ENCODE measurements at regions not wholly inside any gene's neighbourhood (a gene's known extent, or its start where the extent isn't known, plus 50 kb on each side); places are given as distances from the start of the nearest gene placed in this dataset.

DNA sequence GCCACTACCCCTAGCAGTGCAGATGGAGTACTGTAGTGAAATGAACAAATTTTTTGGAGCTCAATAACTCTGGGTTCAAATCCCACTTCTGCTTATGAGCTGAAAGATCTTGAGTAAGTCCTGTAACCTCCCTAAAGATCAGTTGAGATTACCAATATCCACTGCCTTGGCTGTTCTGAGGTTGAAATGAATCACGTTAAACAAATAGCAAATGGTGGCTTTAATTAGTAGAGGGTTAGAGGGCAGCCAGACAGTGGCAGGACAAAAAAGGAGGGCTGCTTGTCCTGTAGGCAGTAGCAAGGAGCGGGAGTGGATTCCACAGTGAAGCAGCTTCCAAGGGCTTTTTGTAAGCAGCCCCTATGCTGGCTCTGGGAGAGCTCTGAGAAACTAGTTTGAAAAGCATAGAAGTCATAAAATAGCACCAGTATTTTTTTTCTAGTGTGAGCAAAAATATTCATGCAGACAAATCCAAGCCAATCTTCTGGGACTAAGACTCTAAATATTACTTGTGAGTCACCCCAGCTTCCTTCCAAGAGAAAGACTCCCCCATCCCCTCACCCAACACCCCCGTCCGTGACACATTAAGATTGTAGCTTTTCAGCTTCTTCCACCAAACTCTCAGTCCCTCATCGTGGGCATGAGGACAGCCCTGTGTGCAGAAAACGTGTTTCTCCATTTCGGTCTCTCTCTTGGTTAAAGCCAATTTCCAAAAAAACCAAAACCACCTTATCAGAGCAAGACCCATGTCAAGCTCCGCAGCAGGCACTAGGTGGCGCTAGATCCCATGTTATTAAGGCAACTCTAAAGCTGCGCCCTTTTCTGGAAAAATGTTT is 123.5 kb upstream of the LGALSL start:
- Histone ChIP-seq H3K4me1 (peaks cover 8% of the 10 kb centered on the region), H3K36me3 (replicated peaks in 1 of 2; ENCODE audit: insufficient read depth in 1 of 2, low read depth in 2 of 2) (no peaks in the 10 kb centered on the region), H3K9me3 (no peaks in the 10 kb centered on the region), H3K4me3 (no peak overlapping the region), H3K27me3 (no peaks in the 10 kb centered on the region), H3K27ac (peak overlapping the region in 1 of 4 donors; percentile 6)
- ATAC-seq, result peak; percentile 77
- 14 to 16% methylated on average over 10 of the region's 10 CpGs for WGBS, 2 donors
- peak; percentile 79 to 84 (median 80) for DNase-seq
- TF ChIP-seq CTCF (IDR thresholded peaks at IDR 0.05) (peak; percentile 77 to 95 (median 93)), POLR2A (IDR thresholded peaks at IDR 0.05) (no peak)
- intact Hi-C loops (cut with DNase I), result loop anchor here (5.0 kb wide), 1 partner anchor 157 kb away; no protein-coding TSS in a partner anchor

DNA sequence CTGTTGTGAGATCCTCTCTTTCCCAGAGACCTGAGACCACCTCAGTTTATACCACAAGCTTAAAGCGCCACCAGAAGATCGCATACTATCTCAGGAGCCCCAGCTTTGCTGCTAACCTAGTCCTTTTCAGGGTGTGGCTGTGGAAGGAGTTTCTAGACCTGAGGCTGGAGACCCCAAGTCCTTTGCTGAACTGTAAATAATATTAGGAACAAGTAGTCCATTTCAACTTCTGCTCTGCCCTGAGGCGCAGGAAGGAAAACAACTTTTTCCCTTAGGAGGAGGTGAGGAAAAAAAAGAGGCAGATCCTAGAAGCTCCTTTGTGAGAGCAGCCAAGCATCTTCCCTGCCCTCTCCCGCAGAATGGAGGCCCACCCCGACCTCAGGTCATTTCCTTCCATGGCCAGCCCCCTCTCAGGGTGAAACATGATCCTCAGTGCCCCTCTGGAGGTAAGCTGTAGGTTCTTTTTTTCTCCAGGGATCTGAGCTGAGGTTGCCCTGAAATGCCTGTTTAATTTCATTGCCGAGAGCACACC is 122.8 kb upstream of the LGALSL start:
- no peaks in the 10 kb centered on the region for H3K36me3 ChIP-seq (replicated peaks in 1 of 2; ENCODE audit: insufficient read depth in 1 of 2, low read depth in 2 of 2)
- no peaks in the 10 kb centered on the region for H3K9me3 ChIP-seq
- intact Hi-C loops (cut with DNase I), result loop anchor here (5.0 kb wide), 1 partner anchor 156 kb away; no protein-coding TSS in a partner anchor
- WGBS, 2 donors, result 37 to 41% methylated on average over 6 of the region's 6 CpGs
- ATAC-seq (no peak), DNase-seq (no peak)
- no peaks in the 10 kb centered on the region for H3K27me3 ChIP-seq
- H3K4me1 ChIP-seq, result peaks cover 8% of the 10 kb centered on the region
- H3K27ac ChIP-seq, result no peak overlapping the region
- H3K4me3 ChIP-seq, result no peak overlapping the region
- TF ChIP-seq CTCF (IDR thresholded peaks at IDR 0.05) (no peak), POLR2A (IDR thresholded peaks at IDR 0.05) (no peak)

GRCh38 chr2:64331849-64332699 is 121.9 kb upstream of the LGALSL start:
- Histone ChIP-seq H3K27ac (no peak overlapping the region), H3K9me3 (no peaks in the 10 kb centered on the region), H3K4me3 (no peak overlapping the region), H3K4me1 (peaks cover 8% of the 10 kb centered on the region), H3K36me3 (replicated peaks in 1 of 2; ENCODE audit: insufficient read depth in 1 of 2, low read depth in 2 of 2) (no peaks in the 10 kb centered on the region), H3K27me3 (no peaks in the 10 kb centered on the region)
- intact Hi-C loops (cut with DNase I), result loop anchor here (5.0 kb wide), 1 partner anchor 155 kb away; no protein-coding TSS in a partner anchor
- no peak for TF ChIP-seq POLR2A (IDR thresholded peaks at IDR 0.05)
- no peak for TF ChIP-seq CTCF (IDR thresholded peaks at IDR 0.05)
- ATAC-seq (no peak), DNase-seq (no peak)
- 71 to 76% methylated on average over 8 of the region's 8 CpGs for WGBS, 2 donors

DNA sequence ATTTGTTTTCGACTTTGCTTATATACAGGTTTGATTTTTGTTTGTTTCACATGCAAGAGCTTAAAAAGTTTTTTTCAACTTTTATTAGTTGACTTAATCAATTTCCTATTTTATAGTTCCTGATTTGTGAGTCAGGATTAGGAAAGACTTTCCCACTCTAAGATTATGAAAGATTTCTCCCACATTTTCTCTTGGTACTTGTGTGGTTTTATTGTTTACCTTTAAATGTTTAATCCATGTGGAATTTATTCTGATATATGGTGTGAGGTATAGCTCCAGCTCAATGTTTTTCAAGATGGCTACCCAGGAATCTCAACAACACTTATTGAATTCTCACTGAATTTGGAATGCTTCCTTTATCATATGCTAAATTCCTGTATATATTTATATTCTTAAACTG is 117.8 kb upstream of the LGALSL start:
- Histone ChIP-seq H3K36me3 (replicated peaks in 1 of 2; ENCODE audit: insufficient read depth in 1 of 2, low read depth in 2 of 2) (no peaks in the 10 kb centered on the region), H3K9me3 (no peaks in the 10 kb centered on the region), H3K27ac (no peak overlapping the region), H3K27me3 (no peaks in the 10 kb centered on the region), H3K4me3 (no peak overlapping the region), H3K4me1 (peaks cover 2% of the 10 kb centered on the region)
- TF ChIP-seq CTCF (IDR thresholded peaks at IDR 0.05) (no peak), POLR2A (IDR thresholded peaks at IDR 0.05) (no peak)
- no peak for DNase-seq
- intact Hi-C loops (cut with DNase I), result no loop called here
- ATAC-seq, result no peak
- 71 to 88% methylated on average over 1 of the region's 1 CpG for WGBS, 2 donors
